Prostate gland (tissue), 2 donors: ENCODE measurements at regions not wholly inside any gene's neighbourhood (a gene's known extent, or its start where the extent isn't known, plus 50 kb on each side); places are given as distances from the start of the nearest gene placed in this dataset.

Experiments
- DNase-seq: peaks from one replicate; pipeline ENCODE4 v3.0.0-alpha.2; 2019; ENCODE audit warnings: low spot score
- H3K27ac ChIP-seq, 2 donors: fragments of 200-600 bp; sonication (generic); 2 replicates each; pipeline ENCODE4 v1.5.1; 2017 to 2019
- H3K27me3 ChIP-seq: fragments of 200-600 bp; sonication (generic); replicated peaks from 2 replicates; pipeline ENCODE4 v1.5.1; 2019; ENCODE audit not compliant: insufficient read depth
- H3K36me3 ChIP-seq, 2 donors: fragments of 200-600 bp; sonication (generic); 1 replicate in 1 of 2; 2 replicates in 1 of 2; pipeline versions ENCODE4 v1.5.1 to v1.8.1; 2017 to 2019
- H3K4me1 ChIP-seq: fragments of 200-600 bp; sonication (generic); replicated peaks from 2 replicates; pipeline ENCODE4 v1.5.1; 2019
- H3K4me3 ChIP-seq, 2 donors: fragments of 200-600 bp; sonication (generic); 2 replicates each; pipeline ENCODE4 v1.5.1; 2017 to 2019
- H3K9me3 ChIP-seq: fragments of 200-600 bp; sonication (generic); 2 replicates; pipeline ENCODE4 v1.5.1; 2017
- CTCF ChIP-seq, 4 experiments: fragments of 200-600 bp in 2 of 4; fragments of 450-650 bp in 2 of 4; sonication (generic) in 2 of 4; IDR thresholded peaks; 1 replicate in 3 of 4; 2 replicates in 1 of 4; pipeline ENCODE4 v1.5.1; 2016 to 2019; ENCODE audit warnings: antibody characterized with exemption in 4 of 4, mild to moderate bottlenecking in 2 of 4, moderate library complexity in 2 of 4
- POLR2A ChIP-seq: fragments of 450-650 bp; IDR thresholded peaks from one replicate; pipeline ENCODE4 v1.6.1; 2016; ENCODE audit warnings: antibody characterized with exemption, mild to moderate bottlenecking
- POLR2AphosphoS5 ChIP-seq: sonication (generic); formaldehyde crosslinking; IDR thresholded peaks from one replicate; pipeline ENCODE4 v1.6.1; 2017; ENCODE audit warnings: antibody characterized with exemption
- WGBS: methylation state at CpG from one replicate; pipeline ENCODE4 v1.1.5; 2018; 5-methylcytosine and 5-hydroxymethylcytosine counted together
- intact Hi-C: fragments of 100-400 bp; cut with DNase I; formaldehyde crosslinking; loops from one replicate; pipeline ENCODE4 v1.14.2; 2022

DNA sequence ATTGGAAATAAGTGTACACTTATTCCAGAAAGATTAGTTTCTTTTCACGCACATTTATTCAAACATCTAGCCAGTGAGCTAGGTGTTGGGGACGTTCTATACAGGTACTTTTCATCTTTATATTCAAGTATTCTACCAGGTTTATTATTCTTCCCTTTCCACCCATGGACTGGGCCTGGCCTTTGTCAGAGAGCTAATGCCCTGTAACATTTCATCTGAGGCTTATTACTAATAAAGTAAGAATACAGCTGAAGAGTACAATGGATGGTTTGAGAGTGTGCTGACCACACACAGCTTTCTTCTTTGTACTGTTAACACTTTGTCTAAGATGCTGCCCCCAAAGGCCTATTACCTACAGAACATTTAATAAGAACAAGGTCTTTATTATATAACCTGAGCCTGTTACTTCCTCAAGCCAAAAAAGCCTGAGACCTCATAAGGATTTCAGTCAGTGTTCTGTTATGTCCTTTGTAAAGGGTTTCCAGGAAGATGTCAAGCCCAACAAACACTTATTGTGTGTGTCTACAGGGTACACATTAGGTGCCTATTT is 93.5 kb downstream of the ZNF608 start:
- H3K27ac ChIP-seq = no peak overlapping the region
- no peak overlapping the region for H3K4me3 ChIP-seq
- DNase-seq = no peak
- H3K27me3 ChIP-seq = no peaks in the 10 kb centered on the region
- no peaks in the 10 kb centered on the region for H3K36me3 ChIP-seq
- TF ChIP-seq POLR2AphosphoS5 (no peak), POLR2A (no peak), CTCF (IDR thresholded peaks at IDR 0.05) (no peak)
- peaks cover 5% of the 10 kb centered on the region for H3K4me1 ChIP-seq
- H3K9me3 ChIP-seq = no peaks in the 10 kb centered on the region
- intact Hi-C loops = loop anchor here (5.0 kb wide), 1 partner anchor 94 kb away; the partner anchor contains the start of gene ZNF608
- 90% methylated on average over 2 of the region's 2 CpGs for WGBS

GRCh38 chr5:124652514-124652819 is 94.0 kb downstream of the ZNF608 start:
- Histone ChIP-seq H3K4me3 (no peak overlapping the region), H3K4me1 (peaks cover 5% of the 10 kb centered on the region), H3K27me3 (no peaks in the 10 kb centered on the region), H3K36me3 (no peaks in the 10 kb centered on the region), H3K9me3 (no peaks in the 10 kb centered on the region), H3K27ac (no peak overlapping the region)
- WGBS = 33% methylated on average over 2 of the region's 2 CpGs
- no peak for DNase-seq
- TF ChIP-seq POLR2A (no peak), CTCF (IDR thresholded peaks at IDR 0.05) (no peak), POLR2AphosphoS5 (no peak)
- intact Hi-C loops = loop anchor here (5.0 kb wide), 1 partner anchor 95 kb away; the partner anchor contains the start of gene ZNF608

DNA sequence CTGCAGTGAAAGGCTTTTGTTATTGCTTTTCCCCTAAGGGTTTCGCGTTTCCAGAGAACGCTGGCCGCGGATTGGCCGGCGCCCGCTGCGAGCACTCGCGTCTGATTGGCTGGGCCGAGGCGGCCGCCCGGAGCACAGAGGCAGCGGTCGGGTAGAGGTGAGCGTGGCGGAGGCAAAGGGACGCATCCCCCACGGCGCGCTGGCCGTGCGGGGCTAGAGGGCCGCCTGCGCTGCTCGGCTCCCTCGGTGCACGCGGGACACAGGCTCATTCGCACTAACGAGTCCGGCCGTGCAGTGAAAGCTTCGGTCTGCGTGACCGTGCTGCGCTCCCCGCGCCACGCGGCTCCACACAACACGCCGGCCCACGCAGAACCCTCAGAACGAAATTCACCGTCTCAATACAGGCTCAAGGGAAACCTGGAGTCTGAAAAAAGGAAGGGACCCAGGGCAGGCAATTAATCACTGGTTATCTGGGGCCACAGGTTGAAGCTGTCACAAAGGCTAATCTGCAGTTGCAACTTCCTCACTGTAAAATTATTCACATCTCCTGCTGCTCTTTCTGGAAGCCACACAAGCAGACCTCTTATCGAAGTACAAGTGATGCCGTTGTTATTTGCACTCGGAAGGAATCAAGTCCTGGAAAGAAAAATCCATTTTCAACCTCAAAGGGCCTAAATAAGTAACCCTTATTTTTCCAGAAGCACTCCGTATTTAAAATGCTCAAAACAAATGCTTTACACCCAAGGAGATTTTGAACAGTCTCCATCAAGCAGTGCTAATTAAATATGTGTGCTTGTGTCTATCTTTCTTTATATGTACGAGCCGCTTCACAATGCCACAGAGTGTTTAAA is 94.6 kb downstream of the ZNF608 start:
- H3K36me3 ChIP-seq = no peaks in the 10 kb centered on the region
- no peaks in the 10 kb centered on the region for H3K9me3 ChIP-seq
- DNase-seq = peak; percentile 82
- H3K27me3 ChIP-seq = no peaks in the 10 kb centered on the region
- 2% methylated on average over 54 of the region's 54 CpGs for WGBS
- peak overlapping the region; percentile 40 to 48 for H3K4me3 ChIP-seq
- peak overlapping the region in 1 of 2 donors; percentile 39 for H3K27ac ChIP-seq
- peak; percentile 46 for TF ChIP-seq POLR2A
- peak; percentile 79 for TF ChIP-seq POLR2AphosphoS5
- TF ChIP-seq CTCF (IDR thresholded peaks at IDR 0.05) = no peak
- intact Hi-C loops = loop anchor here (5.0 kb wide), 1 partner anchor 95 kb away; the partner anchor contains the start of gene ZNF608
- H3K4me1 ChIP-seq = peaks cover 5% of the 10 kb centered on the region

DNA sequence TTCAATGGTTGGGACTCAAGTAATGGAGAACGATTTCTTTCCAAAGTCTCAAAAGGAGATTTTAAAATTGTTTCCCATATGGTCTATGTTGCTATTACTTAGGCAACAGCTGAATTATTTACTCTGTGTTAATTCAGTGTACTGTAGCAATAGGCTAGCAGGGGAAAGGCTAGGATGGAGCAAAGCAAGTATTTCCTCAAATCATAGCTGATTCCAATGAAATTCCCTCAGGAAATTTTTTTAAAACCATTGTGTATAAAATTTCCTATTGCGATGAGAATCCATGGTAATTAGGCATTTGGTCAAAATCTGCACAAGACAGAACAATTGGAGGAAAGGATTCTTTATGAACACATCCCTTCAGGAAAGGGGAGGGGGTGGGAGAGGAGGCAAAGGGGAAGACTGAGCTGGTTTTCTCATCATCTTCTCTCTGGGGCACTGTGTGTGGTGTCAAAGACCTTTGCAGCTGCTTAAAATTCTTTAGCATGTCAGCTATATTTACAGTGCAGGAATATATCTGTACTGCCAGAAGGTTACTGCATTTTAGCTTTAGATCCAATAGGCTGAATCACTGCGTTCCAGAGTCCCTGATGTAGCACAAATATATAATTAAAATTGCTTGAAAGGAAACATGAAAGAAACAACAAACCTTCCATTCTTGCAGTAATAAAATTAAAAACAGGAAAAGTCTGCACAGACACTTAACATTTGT is 95.3 kb downstream of the ZNF608 start:
- intact Hi-C loops = loop anchor here (5.0 kb wide), 1 partner anchor 96 kb away; the partner anchor contains the start of gene ZNF608
- Histone ChIP-seq H3K4me1 (peaks cover 1% of the 10 kb centered on the region), H3K9me3 (no peaks in the 10 kb centered on the region), H3K27me3 (no peaks in the 10 kb centered on the region), H3K27ac (no peak overlapping the region), H3K36me3 (no peaks in the 10 kb centered on the region), H3K4me3 (peak overlapping the region in 1 of 2 donors; percentile 48)
- no peak for TF ChIP-seq POLR2A
- WGBS = 7% methylated on average over 3 of the region's 3 CpGs
- no peak for DNase-seq

- H3K27ac ChIP-seq = no peak overlapping the region
- intact Hi-C loops = loop anchor here (5.0 kb wide), 1 partner anchor 97 kb away; the partner anchor contains the start of gene ZNF608
These were observed 96.3 kb downstream of the ZNF608 start for GRCh38 chr5:124650147-124650561.

More at GRCh38 chr5:124650147-124650561, 96.3 kb downstream of the ZNF608 start:
- Histone ChIP-seq H3K4me3 (no peak overlapping the region), H3K27me3 (no peaks in the 10 kb centered on the region), H3K9me3 (no peaks in the 10 kb centered on the region), H3K36me3 (no peaks in the 10 kb centered on the region), H3K4me1 (no peaks in the 10 kb centered on the region)
- DNase-seq = no peak
- no peak for TF ChIP-seq POLR2A
- TF ChIP-seq POLR2AphosphoS5 = no peak
- no peak for TF ChIP-seq CTCF (IDR thresholded peaks at IDR 0.05)
- 14% methylated on average over 4 of the region's 4 CpGs for WGBS
